LNCAP (cell line): ENCODE measurements at regions not wholly inside any gene's neighbourhood (a gene's known extent, or its start where the extent isn't known, plus 50 kb on each side); places are given as distances from the start of the nearest gene placed in this dataset.

Source experiments
- CTCF ChIP-seq: fragments of 450-650 bp; IDR thresholded peaks from 2 replicates; pipeline ENCODE4 v1.5.1; 2017; ENCODE audit warnings: mild to moderate bottlenecking

GRCh38 chr11:121696177-121696871 is 243.6 kb upstream of the SORL1-AS1 start:
- no peak for TF ChIP-seq CTCF

- no peak for TF ChIP-seq CTCF
Measured at GRCh38 chr11:121692236-121692635, 239.5 kb upstream of the SORL1-AS1 start.

GRCh38 chr11:121688860-121689614 is 236.3 kb upstream of the SORL1-AS1 start:
- TF ChIP-seq CTCF, result no peak

GRCh38 chr11:121688055-121688491 is 235.3 kb upstream of the SORL1-AS1 start:
- TF ChIP-seq CTCF, result no peak

- TF ChIP-seq CTCF, result no peak
Measured at GRCh38 chr11:121683791-121684190, 231.0 kb upstream of the SORL1-AS1 start.
